Aorta (tissue), 5 donors: ENCODE measurements at regions not wholly inside any gene's neighbourhood (a gene's known extent, or its start where the extent isn't known, plus 50 kb on each side); places are given as distances from the start of the nearest gene placed in this dataset.

Source experiments
- ATAC-seq: fragments of 200-7000 bp; cut with Tn5 transposase; one replicate; pipeline ENCODE4 v1.9.1; 2022; ENCODE audit warnings: moderate library complexity; ENCODE audit not compliant: low FRiP score
- DNase-seq, 2 donors: peaks; one replicate each; pipeline ENCODE4 v3.0.0-alpha.2; 2020
- H3K27ac ChIP-seq, 2 donors: one replicate each; pipeline ENCODE4 v1.5.1; 2013; ENCODE audit warnings: low read length in 2 of 2, mild to moderate bottlenecking in 2 of 2, moderate library complexity in 2 of 2, control low read depth in 1 of 2, inconsistent platforms in 1 of 2, low read depth in 1 of 2
- H3K27me3 ChIP-seq, 2 donors: one replicate each; pipeline ENCODE4 v1.6.1; 2013; ENCODE audit warnings: control low read depth in 1 of 2, low read length in 1 of 2, mild to moderate bottlenecking in 1 of 2, moderate library complexity in 1 of 2; ENCODE audit not compliant: insufficient read depth in 2 of 2, control insufficient read depth in 1 of 2
- H3K36me3 ChIP-seq, 2 donors: one replicate each; pipeline ENCODE4 v1.6.1; 2013; ENCODE audit warnings: control low read depth in 1 of 2, low read length in 1 of 2, mild to moderate bottlenecking in 1 of 2; ENCODE audit not compliant: insufficient read depth in 2 of 2, control insufficient read depth in 1 of 2
- H3K4me1 ChIP-seq, 2 donors: one replicate each; pipeline ENCODE4 v1.6.1; 2013; ENCODE audit warnings: low read length in 2 of 2, control low read depth in 1 of 2, mild to moderate bottlenecking in 1 of 2, moderate library complexity in 1 of 2; ENCODE audit not compliant: insufficient read depth in 2 of 2, control insufficient read depth in 1 of 2
- H3K4me3 ChIP-seq, 2 donors: one replicate each; pipeline ENCODE4 v1.5.1; 2013; ENCODE audit warnings: low read length in 2 of 2, control low read depth in 1 of 2, mild to moderate bottlenecking in 1 of 2
- H3K9me3 ChIP-seq: one replicate; pipeline ENCODE4 v1.6.1; 2013; ENCODE audit warnings: mild to moderate bottlenecking, low read length; ENCODE audit not compliant: control insufficient read depth
- WGBS, 2 donors: extraction: QIAGEN DNeasy Blood & Tissue Kit; methylation state at CpG; one replicate each; pipeline ENCODE4 v1.1.7; 2013; 5-methylcytosine and 5-hydroxymethylcytosine counted together
- intact Hi-C, 2 donors: fragments of 100-400 bp; cut with DNase I; formaldehyde crosslinking; loops; one replicate each; pipeline versions ENCODE4 v1.14.2 to v1.15.0; 2022
- donor health status: healthy with polysubstance abuse.
- donor health status: Bipolar disorder and iron deficiency.
- donor health status: DM: no; HTN: no; CAD: no.
- donor health status: DM: no; HTN: no; CAD: no.
- donor health status: DM: yes; HTN: yes; CAD: no.

DNA sequence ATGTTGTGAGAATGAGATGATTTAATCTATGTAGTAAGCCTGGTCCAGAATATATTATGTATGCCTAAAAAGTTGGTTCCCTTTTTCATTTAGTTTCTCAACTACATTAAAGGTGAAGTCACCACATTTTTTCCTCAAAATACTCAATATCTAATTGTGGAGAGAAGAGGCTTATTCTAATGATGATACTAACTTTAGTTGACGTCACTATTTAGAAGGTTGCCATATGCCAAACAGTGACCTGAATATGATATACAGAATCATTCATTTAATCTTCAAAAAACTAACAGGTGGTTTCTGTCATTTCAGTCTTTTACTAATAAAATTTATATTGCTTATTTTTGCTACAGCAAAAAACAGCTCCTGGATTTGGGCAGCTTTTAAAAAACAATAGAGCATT is 480.7 kb upstream of the NWD2 start:
- H3K4me1 ChIP-seq, result no peaks in the 10 kb centered on the region
- 79 to 80% methylated on average over 1 of the region's 1 CpG for WGBS, 2 donors
- H3K36me3 ChIP-seq, result no peaks in the 10 kb centered on the region
- ATAC-seq, result no peak
- H3K4me3 ChIP-seq, result no peak overlapping the region
- no peaks in the 10 kb centered on the region for H3K27me3 ChIP-seq
- no peak for DNase-seq
- no peak overlapping the region for H3K27ac ChIP-seq
- H3K9me3 ChIP-seq, result no peaks in the 10 kb centered on the region
- intact Hi-C loops, result no loop called here

DNA sequence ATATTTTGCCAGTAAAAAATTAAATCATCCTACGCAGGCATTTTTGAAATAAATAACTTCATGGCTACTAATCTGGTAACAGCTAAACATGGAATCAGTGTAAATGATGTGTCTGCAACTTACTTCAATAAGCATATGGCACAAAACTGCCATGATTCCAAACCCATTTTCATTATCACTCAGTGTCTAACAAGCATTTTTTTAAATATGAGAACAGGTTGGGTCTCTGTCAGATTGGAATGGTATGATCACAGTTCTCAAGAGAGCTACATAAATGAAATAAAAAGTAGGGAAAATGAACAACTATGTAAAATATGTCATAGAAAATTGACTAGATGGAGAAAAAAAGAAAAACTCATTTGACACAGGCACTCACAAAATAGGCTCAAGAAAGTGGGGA is 476.9 kb upstream of the NWD2 start:
- H3K9me3 ChIP-seq, result no peaks in the 10 kb centered on the region
- H3K27me3 ChIP-seq, result no peaks in the 10 kb centered on the region
- no peaks in the 10 kb centered on the region for H3K36me3 ChIP-seq
- no peak for ATAC-seq
- H3K4me1 ChIP-seq, result no peaks in the 10 kb centered on the region
- H3K4me3 ChIP-seq, result no peak overlapping the region
- 83 to 88% methylated on average over 1 of the region's 1 CpG for WGBS, 2 donors
- intact Hi-C loops, result no loop called here
- H3K27ac ChIP-seq, result no peak overlapping the region
- no peak for DNase-seq

DNA sequence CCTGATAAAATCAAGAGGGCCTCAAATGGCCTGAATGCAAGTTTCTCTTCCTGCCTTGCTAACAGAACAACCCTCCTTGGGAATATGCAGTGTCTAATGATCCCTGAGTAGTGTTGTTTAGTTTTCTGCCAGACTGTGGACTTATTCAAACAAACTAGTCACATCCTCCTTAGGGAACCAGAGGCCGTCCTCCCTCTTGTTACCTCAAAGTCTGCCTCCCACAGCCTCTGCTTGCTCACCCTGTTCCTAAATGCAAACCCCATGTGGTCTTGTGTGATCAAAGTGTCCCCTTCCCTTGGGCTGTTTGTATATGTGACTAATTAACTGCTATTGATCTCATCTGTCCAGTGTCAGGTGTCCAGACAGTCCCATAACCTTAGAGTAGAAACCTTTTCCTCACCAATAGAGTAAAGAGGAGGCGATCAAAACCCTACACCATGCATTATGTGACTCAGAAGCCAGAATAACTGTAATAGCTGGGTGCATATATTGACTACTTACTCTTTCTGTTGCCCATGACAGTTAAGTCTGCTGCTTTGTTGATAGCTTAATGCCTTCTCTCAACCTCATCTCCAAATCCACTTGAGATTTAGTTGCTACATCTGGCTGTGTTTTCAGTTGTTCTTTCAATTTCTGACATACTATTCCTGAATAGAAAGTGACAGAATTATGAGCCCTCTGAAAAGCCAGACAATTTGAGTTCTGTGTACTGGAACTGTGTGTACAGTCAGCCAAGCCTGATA is 473.0 kb upstream of the NWD2 start:
- no peaks in the 10 kb centered on the region for H3K9me3 ChIP-seq
- DNase-seq, result no peak
- no peaks in the 10 kb centered on the region for H3K27me3 ChIP-seq
- ATAC-seq, result no peak
- no peaks in the 10 kb centered on the region for H3K4me1 ChIP-seq
- intact Hi-C loops, result no loop called here
- no peaks in the 10 kb centered on the region for H3K36me3 ChIP-seq
- H3K4me3 ChIP-seq, result no peak overlapping the region
- no peak overlapping the region for H3K27ac ChIP-seq
- WGBS, 2 donors, result 33 to 42% methylated on average over 2 of the region's 2 CpGs

DNA sequence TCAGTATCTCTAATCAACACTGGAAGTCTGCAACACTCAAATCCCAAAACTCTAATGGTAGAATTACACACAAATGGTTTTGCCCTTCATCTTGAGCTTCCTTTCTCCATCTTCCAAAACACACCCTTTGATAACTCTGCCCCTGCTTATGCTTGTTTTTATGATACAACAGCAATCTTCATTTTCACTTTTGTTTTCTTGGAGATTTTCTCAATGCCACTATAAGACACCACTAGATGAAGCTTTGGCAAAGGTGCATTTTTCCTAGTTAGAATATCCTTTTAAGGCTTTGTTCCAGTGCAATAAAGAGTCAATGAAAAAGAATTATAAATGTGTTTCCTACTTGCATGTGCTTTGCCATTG is 472.4 kb upstream of the NWD2 start:
- no peak overlapping the region for H3K4me3 ChIP-seq
- no peaks in the 10 kb centered on the region for H3K9me3 ChIP-seq
- H3K36me3 ChIP-seq, result no peaks in the 10 kb centered on the region
- no peak overlapping the region for H3K27ac ChIP-seq
- ATAC-seq (no peak), DNase-seq (no peak)
- H3K4me1 ChIP-seq, result no peaks in the 10 kb centered on the region
- no peaks in the 10 kb centered on the region for H3K27me3 ChIP-seq
- intact Hi-C loops, result no loop called here

DNA sequence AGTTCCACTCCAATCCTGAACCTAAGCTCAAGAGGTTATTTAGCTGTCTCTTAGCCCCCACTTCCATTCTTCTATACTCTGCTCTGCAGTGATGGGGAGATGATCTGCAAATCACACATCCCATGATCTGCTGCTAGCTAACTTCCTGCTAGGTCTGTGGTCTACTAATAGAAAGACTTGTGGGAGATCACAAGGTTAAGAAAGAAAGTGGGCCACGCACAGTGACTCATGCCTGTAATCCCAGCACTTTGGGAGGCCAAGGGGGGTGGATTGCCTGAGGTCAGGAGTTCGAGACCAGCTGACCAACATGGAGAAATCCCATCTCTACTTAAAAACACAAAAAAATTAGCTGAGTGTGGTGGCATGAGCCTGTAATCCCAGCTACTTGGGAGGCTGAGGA is 471.1 kb upstream of the NWD2 start:
- Histone ChIP-seq H3K36me3 (no peaks in the 10 kb centered on the region), H3K9me3 (no peaks in the 10 kb centered on the region), H3K4me3 (no peak overlapping the region), H3K4me1 (no peaks in the 10 kb centered on the region), H3K27me3 (no peaks in the 10 kb centered on the region), H3K27ac (no peak overlapping the region)
- no peak for ATAC-seq
- intact Hi-C loops, result no loop called here
- 54 to 56% methylated on average over 2 of the region's 2 CpGs for WGBS, 2 donors
- no peak for DNase-seq

DNA sequence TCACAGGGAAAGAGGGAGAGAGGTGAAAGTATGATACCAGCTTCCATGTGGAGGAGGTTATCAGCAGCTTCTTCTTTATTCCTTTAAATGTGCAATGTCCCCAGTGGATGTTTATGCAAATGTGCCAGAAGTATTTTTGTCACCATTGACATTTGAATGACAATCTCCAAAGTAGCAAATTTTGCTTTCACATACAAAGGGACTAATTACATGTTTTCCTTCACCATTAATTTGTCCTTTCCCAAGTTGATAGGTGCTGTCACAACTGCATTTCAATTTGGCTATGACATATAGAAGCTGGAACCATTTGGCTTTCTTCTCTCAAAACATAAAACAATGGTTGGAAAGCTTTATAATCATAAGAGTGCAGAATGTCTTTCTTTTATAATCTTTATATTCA is 469.0 kb upstream of the NWD2 start:
- no peak overlapping the region for H3K27ac ChIP-seq

DNA sequence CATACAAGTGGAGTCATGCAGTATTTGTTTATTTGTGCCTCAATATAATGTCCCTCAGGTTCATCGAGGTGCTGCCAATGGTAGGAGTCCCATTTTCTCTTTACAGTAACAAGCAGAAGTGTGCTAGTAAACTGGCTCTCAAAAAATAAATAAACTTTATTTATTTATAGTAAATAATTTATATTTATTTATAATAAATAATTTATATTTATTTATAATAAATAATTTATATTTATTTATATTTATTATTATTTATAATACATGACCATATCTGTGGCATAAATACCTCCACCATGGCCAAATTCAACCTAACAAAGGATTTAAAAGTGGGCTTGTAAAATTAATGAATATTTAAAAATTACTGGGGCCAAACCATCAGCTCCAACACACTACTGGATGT is 464.9 kb upstream of the NWD2 start:
- no peak for ATAC-seq
- Histone ChIP-seq H3K4me1 (no peaks in the 10 kb centered on the region), H3K9me3 (no peaks in the 10 kb centered on the region), H3K27ac (no peak overlapping the region), H3K36me3 (no peaks in the 10 kb centered on the region), H3K4me3 (no peak overlapping the region), H3K27me3 (no peaks in the 10 kb centered on the region)
- DNase-seq, result no peak
- 86 to 97% methylated on average over 1 of the region's 1 CpG for WGBS, 2 donors
- intact Hi-C loops, result no loop called here

More for the DNA sequence above, 469.0 kb upstream of the NWD2 start:
- H3K27me3 ChIP-seq, result no peaks in the 10 kb centered on the region
- intact Hi-C loops, result no loop called here
- no peaks in the 10 kb centered on the region for H3K36me3 ChIP-seq
- no peaks in the 10 kb centered on the region for H3K4me1 ChIP-seq
- ATAC-seq, result no peak
- DNase-seq, result no peak
- no peaks in the 10 kb centered on the region for H3K9me3 ChIP-seq
- no peak overlapping the region for H3K4me3 ChIP-seq

DNA sequence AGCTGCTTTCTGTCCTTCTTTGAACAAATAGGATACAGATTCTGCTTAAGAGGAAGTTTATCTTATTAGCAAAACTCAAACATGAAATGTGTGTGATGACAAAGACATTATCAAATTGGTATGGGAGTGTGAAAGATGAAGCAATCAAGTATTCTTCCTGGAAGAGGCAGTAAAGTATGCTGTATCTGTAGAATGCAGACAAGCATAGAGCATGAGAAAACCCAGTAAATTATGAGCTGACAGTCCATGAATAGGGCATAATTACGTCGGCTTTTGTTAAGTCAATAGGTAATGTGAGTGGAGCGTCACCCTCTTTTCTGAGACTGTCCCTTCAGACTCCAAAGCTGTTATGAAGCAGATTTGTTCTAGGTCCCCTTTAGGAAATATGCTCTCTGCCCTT is 458.6 kb upstream of the NWD2 start:
- ATAC-seq (no peak), DNase-seq (no peak)
- intact Hi-C loops, result no loop called here
- H3K27me3 ChIP-seq, result no peaks in the 10 kb centered on the region
- no peaks in the 10 kb centered on the region for H3K4me1 ChIP-seq
- H3K27ac ChIP-seq, result no peak overlapping the region
- H3K9me3 ChIP-seq, result no peaks in the 10 kb centered on the region
- no peak overlapping the region for H3K4me3 ChIP-seq
- H3K36me3 ChIP-seq, result no peaks in the 10 kb centered on the region
- WGBS, 2 donors, result 58% methylated on average over 3 of the region's 3 CpGs

DNA sequence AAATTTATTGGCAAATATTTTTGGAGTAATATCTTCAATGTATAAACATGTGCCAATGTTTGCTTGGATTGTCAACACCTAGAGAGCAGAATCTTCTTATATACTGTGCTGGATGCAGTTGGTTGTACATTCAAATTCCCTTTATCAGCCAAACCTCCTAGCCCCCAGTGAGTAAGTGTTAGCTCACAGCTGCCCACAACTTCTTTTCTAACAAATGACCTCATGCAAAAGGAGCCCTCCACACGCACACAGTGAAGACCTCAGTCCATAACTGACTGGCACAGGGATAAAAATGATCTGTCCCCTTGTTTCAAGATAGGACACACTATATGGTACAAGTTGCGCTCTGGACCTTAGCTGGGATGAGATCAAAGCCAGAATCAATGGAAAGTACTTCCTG is 458.0 kb upstream of the NWD2 start:
- Histone ChIP-seq H3K9me3 (no peaks in the 10 kb centered on the region), H3K4me1 (no peaks in the 10 kb centered on the region), H3K4me3 (no peak overlapping the region), H3K27ac (no peak overlapping the region), H3K36me3 (no peaks in the 10 kb centered on the region), H3K27me3 (no peaks in the 10 kb centered on the region)
- WGBS, 2 donors, result 54 to 56% methylated on average over 2 of the region's 2 CpGs
- no peak for ATAC-seq
- intact Hi-C loops, result no loop called here
- no peak for DNase-seq
